GM12864 (cell line): ENCODE measurements at regions not wholly inside any gene's neighbourhood (a gene's known extent, or its start where the extent isn't known, plus 50 kb on each side); places are given as distances from the start of the nearest gene placed in this dataset.

Source experiments
- DNase-seq: peaks from one replicate; pipeline ENCODE4 v3.0.0-alpha.2; 2011; ENCODE audit warnings: low read depth
- H3K4me3 ChIP-seq: 2 replicates; pipeline ENCODE4 v1.5.1; 2011; ENCODE audit warnings: mild to moderate bottlenecking, low read depth, low read length, control low read depth
- TF ChIP-seq, protein P1 (sequence below): IDR thresholded peaks from 2 replicates; pipeline ENCODE4 v1.5.1; 2011; ENCODE audit warnings: low read depth, mild to moderate bottlenecking, moderate library complexity, low read length, control low read depth, inconsistent platforms; ENCODE audit errors: missing control alignments

DNA sequence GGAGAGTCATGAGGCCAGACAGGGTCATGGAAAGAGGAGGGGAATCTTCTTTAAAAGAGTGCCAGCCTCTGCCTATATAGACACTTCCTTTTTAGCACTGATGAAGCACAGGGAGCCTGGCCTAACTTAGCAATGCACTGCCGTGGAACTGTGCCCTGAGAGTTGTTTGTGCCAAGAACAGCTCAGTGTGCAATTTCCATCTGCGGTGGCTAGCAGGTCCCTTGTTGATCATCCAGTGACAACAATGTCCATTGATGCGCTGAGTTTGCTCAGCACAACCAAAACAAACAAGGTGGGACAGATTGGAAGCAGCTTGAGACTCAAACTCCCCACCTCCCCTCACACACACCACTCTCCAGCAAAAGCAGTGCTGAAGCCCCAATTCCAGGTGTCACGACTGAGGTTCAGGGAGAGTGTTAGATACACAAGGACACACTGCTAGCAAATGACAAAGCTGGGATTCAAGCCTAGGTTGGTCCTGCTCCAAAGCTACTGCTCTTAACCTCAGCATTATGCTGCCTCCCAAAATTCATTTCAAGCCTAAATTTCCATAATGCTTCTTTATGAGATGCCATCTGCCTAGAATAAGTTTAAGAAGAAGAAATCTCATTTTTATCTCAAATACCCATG is 316.6 kb upstream of the UBE2E2 start:
- TF ChIP-seq, protein P1, sequence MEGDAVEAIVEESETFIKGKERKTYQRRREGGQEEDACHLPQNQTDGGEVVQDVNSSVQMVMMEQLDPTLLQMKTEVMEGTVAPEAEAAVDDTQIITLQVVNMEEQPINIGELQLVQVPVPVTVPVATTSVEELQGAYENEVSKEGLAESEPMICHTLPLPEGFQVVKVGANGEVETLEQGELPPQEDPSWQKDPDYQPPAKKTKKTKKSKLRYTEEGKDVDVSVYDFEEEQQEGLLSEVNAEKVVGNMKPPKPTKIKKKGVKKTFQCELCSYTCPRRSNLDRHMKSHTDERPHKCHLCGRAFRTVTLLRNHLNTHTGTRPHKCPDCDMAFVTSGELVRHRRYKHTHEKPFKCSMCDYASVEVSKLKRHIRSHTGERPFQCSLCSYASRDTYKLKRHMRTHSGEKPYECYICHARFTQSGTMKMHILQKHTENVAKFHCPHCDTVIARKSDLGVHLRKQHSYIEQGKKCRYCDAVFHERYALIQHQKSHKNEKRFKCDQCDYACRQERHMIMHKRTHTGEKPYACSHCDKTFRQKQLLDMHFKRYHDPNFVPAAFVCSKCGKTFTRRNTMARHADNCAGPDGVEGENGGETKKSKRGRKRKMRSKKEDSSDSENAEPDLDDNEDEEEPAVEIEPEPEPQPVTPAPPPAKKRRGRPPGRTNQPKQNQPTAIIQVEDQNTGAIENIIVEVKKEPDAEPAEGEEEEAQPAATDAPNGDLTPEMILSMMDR: no peak
- no peak for DNase-seq
- H3K4me3 ChIP-seq: no peak overlapping the region

DNA sequence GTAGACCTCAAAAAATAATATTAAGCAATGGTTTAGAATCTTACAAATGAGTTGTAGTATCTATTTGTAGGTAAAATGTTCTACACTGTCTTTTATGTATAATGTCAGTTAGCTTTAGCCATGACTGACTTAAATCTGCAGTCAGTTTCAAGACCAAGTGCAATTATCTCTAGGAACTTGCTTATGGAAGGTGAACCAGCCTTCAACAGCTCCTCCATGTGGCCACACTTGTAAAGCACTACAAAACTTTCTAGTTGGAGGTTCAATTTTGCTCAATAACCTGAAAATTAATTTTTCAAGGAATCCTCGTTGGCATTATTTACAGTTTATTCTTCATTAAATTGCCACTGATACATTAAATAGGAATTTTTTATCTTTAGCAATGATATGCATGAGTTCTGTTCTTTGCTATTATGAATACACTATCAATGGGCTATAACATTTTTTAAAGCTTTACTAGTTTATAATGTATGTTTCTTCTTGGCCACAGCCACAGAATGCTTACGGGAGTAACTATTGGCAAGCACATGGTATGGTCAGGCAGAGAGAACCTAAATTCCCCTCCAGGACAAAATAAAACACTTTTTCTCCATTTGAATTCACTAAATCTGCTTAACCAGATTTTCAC is 315.3 kb upstream of the UBE2E2 start:
- no peak for DNase-seq
- H3K4me3 ChIP-seq: no peak overlapping the region
- TF ChIP-seq, protein P1: peak; percentile 63

DNA sequence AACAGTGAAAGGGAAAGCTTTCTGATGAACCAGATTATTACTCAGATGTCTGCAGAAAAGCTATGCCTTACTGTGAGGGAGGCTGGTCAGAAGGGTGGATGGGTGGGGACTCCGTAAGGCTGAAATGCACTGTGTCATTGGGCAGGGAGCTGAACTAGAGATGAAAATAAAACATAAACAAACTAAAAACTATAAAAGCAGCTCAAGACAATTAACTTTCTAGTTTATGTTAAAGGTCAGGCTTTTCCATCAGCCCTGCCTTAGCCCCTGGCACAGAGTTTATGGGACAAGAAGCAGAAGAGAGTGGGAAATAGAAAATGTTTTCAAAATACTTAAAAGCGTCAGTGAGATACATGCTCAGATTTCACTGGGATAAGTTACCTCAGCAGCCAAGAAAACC is 310.0 kb upstream of the UBE2E2 start:
- TF ChIP-seq, protein P1: no peak
- no peak for DNase-seq
- no peak overlapping the region for H3K4me3 ChIP-seq

DNA sequence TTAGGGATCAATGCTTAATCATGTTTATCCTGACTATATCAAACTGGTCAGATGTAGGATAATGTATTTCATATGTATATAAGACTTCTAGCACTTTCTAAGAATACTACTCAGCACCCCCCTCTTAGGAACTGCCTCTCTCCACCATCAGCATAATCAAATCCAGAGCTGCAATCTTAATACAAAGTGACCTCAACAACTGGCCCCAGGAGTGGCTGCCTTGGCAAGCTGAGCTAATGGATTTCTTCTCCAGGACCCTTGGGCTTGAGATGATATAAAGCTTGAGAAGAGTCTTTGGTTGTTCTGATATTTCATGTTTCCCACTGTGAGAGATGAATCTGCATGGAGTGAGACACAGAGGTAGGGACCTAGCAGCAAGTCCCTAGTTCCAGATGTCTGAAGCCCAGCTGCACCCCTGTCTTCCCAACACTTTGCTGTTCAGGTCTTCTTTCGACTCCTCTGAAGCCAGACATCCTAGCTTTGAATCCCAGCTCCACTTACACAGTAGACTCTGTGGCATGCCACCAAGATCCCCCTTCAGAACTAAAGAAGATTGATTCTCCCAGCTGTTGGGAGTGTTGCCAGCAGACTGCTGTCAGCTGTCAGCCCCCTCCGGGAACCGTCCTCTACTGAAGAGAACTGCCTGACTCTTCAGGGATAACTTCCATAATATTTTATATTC is 309.3 kb upstream of the UBE2E2 start:
- no peak for DNase-seq

DNA sequence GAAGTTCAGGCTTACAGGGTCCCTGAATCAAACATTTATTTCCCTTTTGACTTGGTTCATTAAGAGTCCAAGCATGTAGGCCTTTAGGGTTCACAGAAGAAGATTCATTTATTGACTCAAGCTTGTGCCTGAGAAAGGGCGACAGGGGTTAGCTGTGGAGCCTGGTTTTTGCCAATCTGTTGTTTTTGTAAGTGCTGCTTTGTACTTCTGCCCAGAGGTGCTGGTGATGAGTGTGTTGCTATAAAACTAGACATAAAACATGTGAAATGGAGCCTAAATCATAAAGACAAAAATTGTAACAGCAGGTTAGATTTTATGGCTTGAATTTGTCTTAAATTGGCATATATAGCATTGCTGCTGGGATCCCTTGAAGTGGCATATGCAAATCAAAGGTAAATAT is 308.3 kb upstream of the UBE2E2 start:
- no peak overlapping the region for H3K4me3 ChIP-seq
- no peak for DNase-seq
- TF ChIP-seq, protein P1: no peak

More for the DNA sequence above, 309.3 kb upstream of the UBE2E2 start:
- no peak overlapping the region for H3K4me3 ChIP-seq
- TF ChIP-seq, protein P1: no peak

DNA sequence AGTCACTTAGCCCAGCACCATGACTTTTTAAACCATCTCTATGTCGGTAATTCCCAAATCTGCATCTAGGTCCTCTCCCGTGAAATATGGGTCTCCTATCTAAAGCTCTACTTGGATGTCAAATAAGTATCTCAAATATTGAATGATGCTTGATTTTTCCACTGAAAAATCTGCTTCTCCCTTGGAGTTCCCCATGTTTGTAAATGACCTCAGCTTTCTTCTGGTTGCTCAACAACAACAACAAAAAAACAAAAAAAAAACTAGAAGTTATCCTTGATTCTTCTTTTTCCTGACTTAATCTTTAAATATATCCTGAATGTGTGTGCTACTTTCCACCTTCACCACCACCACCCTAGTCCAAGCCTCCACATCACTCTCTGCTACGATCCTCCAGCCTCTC is 307.5 kb upstream of the UBE2E2 start:
- no peak overlapping the region for H3K4me3 ChIP-seq
- TF ChIP-seq, protein P1: no peak
- DNase-seq: no peak
